H9 (cell line): ENCODE measurements at regions not wholly inside any gene's neighbourhood (a gene's known extent, or its start where the extent isn't known, plus 50 kb on each side); places are given as distances from the start of the nearest gene placed in this dataset.

Source experiments
- DNase-seq: peaks from one replicate; pipeline ENCODE4 v3.0.0-alpha.2; 2017
- H2AFZ ChIP-seq: one replicate; pipeline ENCODE4 v1.6.1; 2013; ENCODE audit warnings: mild to moderate bottlenecking, low read length, control low read depth, moderate library complexity
- H2AK5ac ChIP-seq: 2 replicates; pipeline ENCODE4 v1.6.1; 2013; ENCODE audit warnings: low read length, control low read depth, mixed read lengths; ENCODE audit not compliant: insufficient read length
- H2BK120ac ChIP-seq: one replicate; pipeline ENCODE4 v1.6.1; 2013; ENCODE audit warnings: low read depth, mild to moderate bottlenecking, low read length, control low read depth, inconsistent platforms; ENCODE audit not compliant: poor library complexity, severe bottlenecking
- H2BK12ac ChIP-seq: 2 replicates; pipeline ENCODE4 v1.6.1; 2013; ENCODE audit warnings: low read length, control low read depth, mixed read lengths, low read depth; ENCODE audit not compliant: insufficient read length
- H2BK15ac ChIP-seq: 2 replicates; pipeline ENCODE4 v1.6.1; 2013; ENCODE audit warnings: low read depth, low read length, control low read depth
- H2BK20ac ChIP-seq: one replicate; pipeline ENCODE4 v1.6.1; 2013; ENCODE audit warnings: low read depth, mild to moderate bottlenecking, low read length, control low read depth, inconsistent platforms; ENCODE audit not compliant: poor library complexity, severe bottlenecking
- H2BK5ac ChIP-seq: 2 replicates; pipeline ENCODE4 v1.6.1; 2013; ENCODE audit warnings: low read length, control low read depth, mixed read lengths; ENCODE audit not compliant: insufficient read length
- H3K14ac ChIP-seq: 2 replicates; pipeline ENCODE4 v1.6.1; 2013; ENCODE audit warnings: low read length, control low read depth; ENCODE audit not compliant: insufficient read depth
- H3K18ac ChIP-seq: 2 replicates; pipeline ENCODE4 v1.6.1; 2013; ENCODE audit warnings: low read depth, mild to moderate bottlenecking, mixed read lengths, low read length, control low read depth; ENCODE audit not compliant: insufficient read length
- H3K23ac ChIP-seq: 2 replicates; pipeline ENCODE4 v1.6.1; 2013; ENCODE audit warnings: low read length, control low read depth, mixed read lengths, low read depth; ENCODE audit not compliant: insufficient read length
- H3K23me2 ChIP-seq: 2 replicates; pipeline ENCODE4 v1.6.1; 2013; ENCODE audit warnings: low read depth, mild to moderate bottlenecking, mixed read lengths, low read length, control low read depth; ENCODE audit not compliant: insufficient read length, poor library complexity, severe bottlenecking
- H3K27ac ChIP-seq: 2 replicates; pipeline ENCODE4 v1.5.1; 2013; ENCODE audit warnings: low read length, control low read depth, mixed read lengths, low read depth; ENCODE audit not compliant: insufficient read length
- H3K27me3 ChIP-seq: 2 replicates; pipeline ENCODE4 v1.6.1; 2013; ENCODE audit warnings: low read length, control low read depth, inconsistent platforms; ENCODE audit not compliant: insufficient read depth
- H3K4ac ChIP-seq: 2 replicates; pipeline ENCODE4 v1.6.1; 2013; ENCODE audit warnings: low read depth, mild to moderate bottlenecking, control low read depth, inconsistent platforms, low read length, moderate library complexity
- H3K4me1 ChIP-seq: 2 replicates; pipeline ENCODE4 v1.6.1; 2013; ENCODE audit warnings: low read length, control low read depth, inconsistent platforms; ENCODE audit not compliant: insufficient read depth
- H3K4me2 ChIP-seq: 2 replicates; pipeline ENCODE4 v1.6.1; 2013; ENCODE audit warnings: low read length, control low read depth, mixed read lengths; ENCODE audit not compliant: insufficient read length, insufficient read depth
- H3K56ac ChIP-seq: 2 replicates; pipeline ENCODE4 v1.6.1; 2013; ENCODE audit warnings: low read depth, mild to moderate bottlenecking, mixed read lengths, low read length, control low read depth; ENCODE audit not compliant: insufficient read length
- H3K79me1 ChIP-seq: 2 replicates; pipeline ENCODE4 v1.6.1; 2013; ENCODE audit warnings: low read depth, mild to moderate bottlenecking, moderate library complexity, low read length, control low read depth, inconsistent platforms; ENCODE audit not compliant: insufficient read depth, poor library complexity, severe bottlenecking
- H3K79me2 ChIP-seq: 2 replicates; pipeline ENCODE4 v1.6.1; 2013; ENCODE audit warnings: low read length, control low read depth, inconsistent platforms; ENCODE audit not compliant: insufficient read depth
- H3K9ac ChIP-seq: 2 replicates; pipeline ENCODE4 v1.6.1; 2013; ENCODE audit warnings: low read length, control low read depth, mixed read lengths; ENCODE audit not compliant: insufficient read length; ENCODE audit errors: extremely low read depth
- H3K9me3 ChIP-seq: one replicate; pipeline ENCODE4 v1.6.1; 2013; ENCODE audit warnings: low read depth, low read length, inconsistent platforms; ENCODE audit not compliant: control insufficient read depth
- H3T11ph ChIP-seq: one replicate; pipeline ENCODE4 v1.6.1; 2013; ENCODE audit warnings: mild to moderate bottlenecking, low read length, control low read depth, inconsistent platforms
- H4K20me1 ChIP-seq: one replicate; pipeline ENCODE4 v1.6.1; 2013; ENCODE audit not compliant: control insufficient read depth, insufficient read length, insufficient read depth
- H4K5ac ChIP-seq: 2 replicates; pipeline ENCODE4 v1.6.1; 2013; ENCODE audit warnings: low read depth, mild to moderate bottlenecking, mixed read lengths, low read length, control low read depth; ENCODE audit not compliant: insufficient read length
- H4K8ac ChIP-seq: replicated peaks from 2 replicates; pipeline ENCODE4 v1.6.1; 2013; ENCODE audit warnings: low read length, control low read depth, mixed read lengths, low read depth; ENCODE audit not compliant: insufficient read length
- H4K91ac ChIP-seq: 2 replicates; pipeline ENCODE4 v1.6.1; 2013; ENCODE audit warnings: low read depth, mild to moderate bottlenecking, moderate library complexity, mixed read lengths, low read length, control low read depth; ENCODE audit not compliant: insufficient read length
- H3K27ac Mint-ChIP-seq, 3 experiments: 2 replicates in 2 of 3; 3 replicates in 1 of 3; pipeline ENCODE4 v1.8.0; 2020 to 2021; ENCODE audit warnings: mixed read lengths in 3 of 3, mild to moderate bottlenecking in 1 of 3, moderate library complexity in 1 of 3
- H3K27me3 Mint-ChIP-seq: 2 replicates; pipeline ENCODE4 v1.8.0; 2021; ENCODE audit warnings: low read depth, mild to moderate bottlenecking, moderate library complexity, mixed read lengths
- H3K36me3 Mint-ChIP-seq, 3 experiments: 2 replicates in 2 of 3; 3 replicates in 1 of 3; pipeline ENCODE4 v1.8.0; 2020 to 2021; ENCODE audit warnings: low read depth in 3 of 3, mixed read lengths in 3 of 3; ENCODE audit not compliant: insufficient read depth in 1 of 3
- H3K4me1 Mint-ChIP-seq, 2 experiments: 2 replicates each; pipeline ENCODE4 v1.8.0; 2020; ENCODE audit warnings: mixed read lengths in 2 of 2
- H3K4me3 Mint-ChIP-seq, 2 experiments: 2 replicates in 1 of 2; 3 replicates in 1 of 2; pipeline ENCODE4 v1.8.0; 2020 to 2021; ENCODE audit warnings: mild to moderate bottlenecking in 2 of 2, mixed read lengths in 2 of 2, moderate library complexity in 1 of 2
- H3K9me3 Mint-ChIP-seq, 2 experiments: 2 replicates in 1 of 2; 3 replicates in 1 of 2; pipeline ENCODE4 v1.8.0; 2020; ENCODE audit warnings: mild to moderate bottlenecking in 2 of 2, mixed read lengths in 2 of 2, moderate library complexity in 1 of 2
- WGBS: extraction: QIAGEN DNeasy Blood & Tissue Kit; methylation state at CpG from one replicate; pipeline ENCODE4 v1.1.7; 2013; ENCODE audit warnings: missing lambda C conversion rate, low lambda C conversion rate, mixed read lengths; ENCODE audit not compliant: insufficient read length; ENCODE audit errors: extremely low coverage; 5-methylcytosine and 5-hydroxymethylcytosine counted together
- TF ChIP-seq, protein P1 (sequence below): fragments of 200-600 bp; sonication (generic); conservative IDR thresholded peaks from 3 replicates; pipeline ENCODE4 v1.8.0; 2021; ENCODE audit warnings: antibody characterized with exemption, mild to moderate bottlenecking

DNA sequence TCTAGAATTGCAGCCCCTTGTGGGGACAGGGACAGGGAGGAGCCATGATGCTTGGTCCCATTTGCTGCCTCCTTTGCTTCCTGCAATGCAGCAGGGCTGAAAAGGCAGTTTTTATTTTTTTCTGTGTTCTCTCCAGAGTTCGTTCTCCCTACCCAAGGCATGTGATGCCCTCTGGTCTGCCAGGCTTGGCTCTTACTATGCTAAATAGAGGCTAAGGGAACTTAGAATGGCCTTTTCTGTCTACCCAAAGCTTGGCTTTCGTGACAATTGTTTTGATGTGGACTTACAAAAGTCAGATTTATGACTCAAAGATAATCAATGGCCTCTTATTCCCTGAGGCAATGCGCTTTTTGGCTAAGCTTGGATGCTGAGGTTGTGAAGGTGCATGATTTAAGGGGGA, 293.3 kb upstream of the TBL1XR1 start:
- no peaks in the 10 kb centered on the region for H3K4me1 ChIP-seq
- H3K18ac ChIP-seq: no peak overlapping the region
- H3K56ac ChIP-seq: no peak overlapping the region
- no peak overlapping the region for H3K4me2 ChIP-seq
- H4K8ac ChIP-seq: no peak overlapping the region
- no peak overlapping the region for H3K27ac ChIP-seq
- H3K4ac ChIP-seq: no peak overlapping the region
- H3K79me2 ChIP-seq: no peaks in the 10 kb centered on the region
- H3K9ac ChIP-seq: no peak overlapping the region
- H4K91ac ChIP-seq: no peak overlapping the region
- DNase-seq: no peak
- no CpG with 5 or more reads among the region's 3 CpGs for whole genome bisulfite sequencing
- H3K9me3 ChIP-seq: no peaks in the 10 kb centered on the region
- no peak overlapping the region for H2BK120ac ChIP-seq
- H3T11ph ChIP-seq: no peak overlapping the region
- H3K79me1 ChIP-seq: no peaks in the 10 kb centered on the region
- H3K14ac ChIP-seq: no peak overlapping the region
- H3K9me3 Mint-ChIP-seq: peaks cover 5 to 6% of the 10 kb centered on the region in 2 experiments; a peak in 3 of 5 replicates
- H3K27me3 Mint-ChIP-seq: no peaks in the 10 kb centered on the region
- no peak overlapping the region for H2BK12ac ChIP-seq
- H2AFZ ChIP-seq: no peak overlapping the region
- no peak overlapping the region for H3K4me3 Mint-ChIP-seq
- no peak overlapping the region for H2BK20ac ChIP-seq
- peaks cover 7 to 11% of the 10 kb centered on the region in 2 experiments for H3K4me1 Mint-ChIP-seq
- H3K27me3 ChIP-seq: no peaks in the 10 kb centered on the region
- no peaks in the 10 kb centered on the region for H4K20me1 ChIP-seq
- H2AK5ac ChIP-seq: no peak overlapping the region
- no peak overlapping the region for H4K5ac ChIP-seq
- H3K23me2 ChIP-seq: no peaks in the 10 kb centered on the region
- H3K27ac Mint-ChIP-seq: no peak overlapping the region
- no peak overlapping the region for H3K23ac ChIP-seq
- TF ChIP-seq, protein P1, sequence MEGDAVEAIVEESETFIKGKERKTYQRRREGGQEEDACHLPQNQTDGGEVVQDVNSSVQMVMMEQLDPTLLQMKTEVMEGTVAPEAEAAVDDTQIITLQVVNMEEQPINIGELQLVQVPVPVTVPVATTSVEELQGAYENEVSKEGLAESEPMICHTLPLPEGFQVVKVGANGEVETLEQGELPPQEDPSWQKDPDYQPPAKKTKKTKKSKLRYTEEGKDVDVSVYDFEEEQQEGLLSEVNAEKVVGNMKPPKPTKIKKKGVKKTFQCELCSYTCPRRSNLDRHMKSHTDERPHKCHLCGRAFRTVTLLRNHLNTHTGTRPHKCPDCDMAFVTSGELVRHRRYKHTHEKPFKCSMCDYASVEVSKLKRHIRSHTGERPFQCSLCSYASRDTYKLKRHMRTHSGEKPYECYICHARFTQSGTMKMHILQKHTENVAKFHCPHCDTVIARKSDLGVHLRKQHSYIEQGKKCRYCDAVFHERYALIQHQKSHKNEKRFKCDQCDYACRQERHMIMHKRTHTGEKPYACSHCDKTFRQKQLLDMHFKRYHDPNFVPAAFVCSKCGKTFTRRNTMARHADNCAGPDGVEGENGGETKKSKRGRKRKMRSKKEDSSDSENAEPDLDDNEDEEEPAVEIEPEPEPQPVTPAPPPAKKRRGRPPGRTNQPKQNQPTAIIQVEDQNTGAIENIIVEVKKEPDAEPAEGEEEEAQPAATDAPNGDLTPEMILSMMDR: no peak
- H2BK5ac ChIP-seq: no peak overlapping the region
- H2BK15ac ChIP-seq: no peak overlapping the region
- H3K36me3 Mint-ChIP-seq: peaks cover 0 to 6% (median 0%) of the 10 kb centered on the region in 3 experiments; a peak in 3 of 7 replicates
